ENCODE measurements at regions not wholly inside any gene's neighbourhood (a gene's known extent, or its start where the extent isn't known, plus 50 kb on each side); places are given as distances from the start of the nearest gene placed in this dataset.

GRCh38 chr5:17433406-17433805, 64.6 kb upstream of the TAF11L2 start:
- TF ChIP-seq CTCF (IDR thresholded peaks at IDR 0.05): no peak
- no peak for TF ChIP-seq POLR2A (IDR thresholded peaks at IDR 0.05)

Data from testis (tissue), 2 donors.